GM03348 (cell line): ENCODE measurements at regions not wholly inside any gene's neighbourhood (a gene's known extent, or its start where the extent isn't known, plus 50 kb on each side); places are given as distances from the start of the nearest gene placed in this dataset.

Source experiments
- DNase-seq: peaks from one replicate; pipeline ENCODE4 v3.0.0; 2012; ENCODE audit warnings: low spot score

DNA sequence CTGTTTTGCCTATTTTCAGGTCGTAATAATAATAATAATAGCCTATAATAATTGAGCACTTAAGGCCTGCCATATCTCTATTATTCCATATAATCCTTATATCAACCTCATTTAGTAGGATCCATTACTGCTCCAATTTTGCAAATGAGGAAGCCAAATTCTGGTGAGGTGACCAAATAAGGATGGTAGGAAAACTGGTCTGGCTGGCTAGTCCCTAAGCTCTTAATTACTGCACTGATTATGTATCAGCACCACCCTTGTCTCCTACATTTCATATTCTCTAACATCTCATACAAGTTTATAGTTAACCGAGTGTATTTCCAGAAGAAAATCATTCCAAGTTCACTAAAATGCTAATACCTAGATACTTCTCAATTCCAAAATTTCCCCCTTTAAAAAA is 166.5 kb upstream of the RGMB start:
- DNase-seq, result no peak

DNA sequence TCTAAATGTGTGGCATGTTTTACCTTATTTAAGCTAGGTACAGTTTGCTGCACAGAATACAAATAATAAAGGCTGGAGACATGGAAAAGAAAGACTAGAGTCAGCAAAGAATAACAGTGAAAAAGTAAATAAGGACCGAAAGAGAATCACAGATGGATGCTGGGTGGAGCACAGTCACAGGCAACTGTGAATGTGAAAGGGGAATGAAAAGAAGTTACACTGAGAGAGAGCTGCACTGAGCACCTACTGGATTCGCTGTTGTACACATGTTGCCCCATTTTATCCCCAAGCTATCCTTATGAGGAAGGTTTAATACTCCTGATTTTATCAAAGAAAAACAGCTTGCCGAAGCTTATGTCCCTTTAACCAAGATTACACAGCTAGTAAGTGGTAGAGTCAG is 165.4 kb upstream of the RGMB start:
- DNase-seq, result no peak

GRCh38 chr5:98614341-98614740 is 159.1 kb upstream of the RGMB start:
- DNase-seq, result no peak

DNA sequence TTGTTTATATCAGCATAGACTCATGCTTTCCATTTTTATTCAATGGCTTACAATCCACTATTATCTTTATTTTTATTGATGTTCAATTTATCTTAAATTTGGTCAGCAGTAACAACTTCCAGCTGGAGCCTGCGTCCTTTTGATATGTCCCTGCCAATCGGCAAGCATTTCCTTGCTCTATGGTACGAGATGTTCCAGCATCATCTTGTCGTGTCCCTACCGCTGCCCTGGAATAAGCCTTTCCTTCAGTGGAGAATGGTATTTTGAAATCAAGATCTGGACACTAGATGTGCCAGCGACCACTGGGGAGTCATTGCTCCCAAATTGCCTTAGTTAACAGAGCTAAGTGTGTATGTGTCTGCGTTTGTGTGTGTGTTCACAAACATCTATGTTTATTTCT is 151.6 kb upstream of the RGMB start:
- no peak for DNase-seq

DNA sequence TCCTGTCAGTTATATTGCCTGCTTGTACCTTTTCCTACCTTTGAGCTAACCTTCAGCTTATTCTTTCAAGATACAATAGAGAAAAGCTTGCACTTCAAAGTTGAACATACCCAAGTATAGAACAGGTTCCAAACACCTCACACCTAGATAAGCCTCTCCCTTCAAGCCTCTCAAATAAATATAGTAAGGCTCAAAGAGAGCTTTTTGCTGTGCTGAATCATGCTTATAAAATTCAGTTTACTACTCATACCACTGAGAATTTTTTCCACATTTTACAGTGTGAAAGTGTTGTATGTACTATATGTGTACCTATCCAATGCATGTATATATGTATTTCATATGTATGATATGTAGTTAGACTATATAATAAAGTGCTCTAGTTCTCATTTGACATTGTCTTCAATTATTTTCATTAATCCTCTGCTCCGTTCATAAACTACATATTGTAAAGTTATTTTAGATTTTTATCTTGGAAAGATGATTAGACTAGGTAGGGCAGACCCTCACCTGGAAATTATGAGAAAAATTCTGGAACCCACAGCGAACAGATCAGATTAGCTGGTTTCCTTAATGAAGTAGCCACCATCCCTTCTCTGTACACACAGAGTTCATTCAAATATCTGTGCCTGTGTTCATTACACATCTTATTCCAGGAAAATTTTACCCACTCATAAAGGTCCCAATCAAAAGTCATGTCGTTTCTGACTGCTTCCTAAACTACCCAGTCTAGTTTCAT is 149.2 kb upstream of the RGMB start:
- DNase-seq, result no peak

DNA sequence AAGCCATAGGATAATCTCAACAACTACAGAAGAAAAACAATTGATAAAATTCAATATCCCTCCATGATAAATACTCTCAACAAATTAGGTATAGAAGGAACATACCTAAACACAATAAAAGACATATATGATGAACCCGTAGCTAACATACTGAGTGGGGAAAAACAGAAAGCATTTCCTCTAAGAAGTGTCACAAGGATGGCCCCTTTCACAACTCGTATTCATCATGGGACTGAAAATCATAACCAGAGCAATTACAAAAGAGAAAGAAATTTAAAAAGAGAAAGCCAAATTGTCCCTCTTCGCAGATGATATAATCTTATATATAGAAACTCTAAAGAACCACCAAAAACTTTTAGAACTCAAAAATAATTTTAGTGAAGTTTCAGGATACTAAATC is 146.3 kb upstream of the RGMB start:
- DNase-seq, result no peak

GRCh38 chr5:98630621-98631020 is 142.8 kb upstream of the RGMB start:
- DNase-seq, result no peak

GRCh38 chr5:98631311-98632054 is 142.0 kb upstream of the RGMB start:
- peak; percentile 74 for DNase-seq

- DNase-seq, result no peak
Measured at GRCh38 chr5:98635656-98636055, 137.8 kb upstream of the RGMB start.

GRCh38 chr5:98637116-98637515 is 136.3 kb upstream of the RGMB start:
- no peak for DNase-seq

- no peak for DNase-seq
Measured at GRCh38 chr5:98637557-98637956, 135.9 kb upstream of the RGMB start.

GRCh38 chr5:98638111-98638510 is 135.4 kb upstream of the RGMB start:
- no peak for DNase-seq

- DNase-seq, result peak; percentile 50
Measured at GRCh38 chr5:98638701-98639100, 134.8 kb upstream of the RGMB start.

DNA sequence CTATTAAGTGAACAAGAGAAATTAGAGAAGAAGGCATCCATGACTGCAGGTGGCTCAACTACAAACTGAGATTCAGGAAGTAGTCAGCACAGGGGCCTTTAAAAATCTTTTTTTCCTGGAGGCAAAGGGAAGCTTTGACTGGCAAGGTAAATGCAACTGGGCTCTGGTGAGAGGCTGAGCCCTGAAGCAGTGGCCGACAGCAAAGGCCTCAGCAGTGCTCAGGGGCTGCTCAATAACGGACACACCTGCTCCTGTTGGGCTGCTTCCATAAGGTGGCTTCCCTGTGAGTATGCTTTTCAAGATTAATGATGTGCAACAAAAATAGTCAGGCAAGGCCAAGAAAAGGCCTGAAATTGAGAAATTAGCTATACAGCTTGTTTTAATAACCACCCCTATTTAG is 134.2 kb upstream of the RGMB start:
- no peak for DNase-seq

DNA sequence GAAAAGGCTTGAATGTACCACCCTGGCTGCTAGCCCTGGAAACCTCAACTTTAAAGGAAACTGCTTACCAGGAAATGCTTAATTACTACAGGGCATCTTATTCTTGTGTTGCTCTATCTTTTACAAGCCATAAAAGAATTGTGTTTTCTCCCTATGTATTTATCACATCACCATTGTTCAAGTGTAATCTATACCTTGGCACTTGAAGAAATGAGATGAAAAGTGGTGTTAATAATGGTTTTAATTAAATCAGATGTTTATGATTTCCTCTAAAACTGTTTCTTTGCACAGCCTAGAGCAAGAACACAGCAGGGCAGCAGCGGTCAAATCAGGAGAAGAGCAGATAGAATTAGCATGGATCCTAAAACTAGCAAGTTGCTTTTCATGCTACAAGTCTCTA is 131.8 kb upstream of the RGMB start:
- DNase-seq, result no peak

GRCh38 chr5:98643569-98643968 is 129.9 kb upstream of the RGMB start:
- no peak for DNase-seq

GRCh38 chr5:98651715-98652114 is 121.7 kb upstream of the RGMB start:
- no peak for DNase-seq

DNA sequence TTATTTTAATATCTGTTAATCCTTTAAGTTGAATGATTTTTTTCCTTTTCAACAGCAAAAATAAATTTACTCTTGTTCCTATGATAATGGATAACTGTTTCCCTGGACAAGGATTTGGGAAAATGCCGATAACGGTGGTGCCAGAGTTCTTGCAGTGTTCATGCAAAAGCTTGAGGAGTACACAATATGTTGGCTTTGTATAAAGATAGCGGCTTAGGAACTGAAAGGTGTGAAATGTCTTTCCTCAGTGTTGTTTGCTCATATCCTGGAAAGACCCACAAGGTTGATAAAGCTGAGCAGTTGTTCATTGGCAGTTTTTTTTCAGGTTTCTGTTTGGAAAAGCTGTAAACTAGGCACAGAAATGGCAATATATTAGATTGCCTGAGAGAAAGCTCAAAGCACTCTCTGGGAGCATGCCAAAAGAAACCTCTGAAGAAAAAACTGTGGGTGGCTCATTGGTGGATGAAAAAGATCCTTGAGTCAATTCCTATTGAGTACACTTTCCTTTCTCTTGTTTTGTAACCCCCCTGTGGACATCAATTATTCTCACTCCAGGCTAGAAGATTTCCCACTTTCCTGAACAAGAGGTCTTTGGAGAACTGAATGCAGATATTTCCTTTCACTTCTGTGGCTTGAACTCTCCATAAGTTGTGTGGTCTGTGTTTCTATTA is 117.2 kb upstream of the RGMB start:
- DNase-seq, result no peak

DNA sequence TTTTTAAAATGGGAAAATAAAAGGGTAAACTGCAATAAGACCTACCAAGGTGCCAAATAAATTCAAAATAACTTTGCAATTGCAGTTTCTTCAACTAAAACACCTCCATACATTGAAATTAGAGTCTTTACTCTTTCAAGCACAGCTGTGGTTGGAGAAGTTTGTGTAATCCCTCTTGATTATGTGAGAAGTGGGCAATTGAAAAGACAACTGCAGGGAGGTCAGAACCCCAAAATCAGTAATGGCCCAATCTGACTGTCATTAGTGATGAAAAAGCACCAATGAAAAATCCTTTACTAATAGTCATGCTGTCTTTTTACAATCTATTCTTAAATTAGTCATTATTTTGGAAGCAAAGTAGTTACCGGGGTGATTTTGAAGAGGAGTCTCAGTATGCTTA is 116.7 kb upstream of the RGMB start:
- no peak for DNase-seq

DNA sequence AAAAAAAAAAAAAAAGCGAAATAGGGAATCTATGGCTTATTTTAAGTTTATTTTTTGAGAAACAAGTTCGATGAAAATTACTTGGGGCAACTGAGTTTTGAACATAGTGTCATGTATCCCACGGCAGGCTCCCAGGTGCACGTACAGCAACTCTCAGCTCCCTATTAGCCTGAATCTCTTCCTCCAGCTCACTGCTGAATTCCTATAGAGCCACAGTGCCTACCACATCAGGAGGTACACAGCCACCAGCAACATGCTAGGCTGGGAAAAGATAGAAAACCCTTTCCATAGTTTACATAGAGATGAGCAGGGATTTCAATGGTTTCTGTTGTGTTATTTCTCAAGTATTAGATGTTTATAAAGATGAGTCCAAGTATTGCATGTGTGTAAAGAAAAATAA is 115.9 kb upstream of the RGMB start:
- DNase-seq, result no peak

DNA sequence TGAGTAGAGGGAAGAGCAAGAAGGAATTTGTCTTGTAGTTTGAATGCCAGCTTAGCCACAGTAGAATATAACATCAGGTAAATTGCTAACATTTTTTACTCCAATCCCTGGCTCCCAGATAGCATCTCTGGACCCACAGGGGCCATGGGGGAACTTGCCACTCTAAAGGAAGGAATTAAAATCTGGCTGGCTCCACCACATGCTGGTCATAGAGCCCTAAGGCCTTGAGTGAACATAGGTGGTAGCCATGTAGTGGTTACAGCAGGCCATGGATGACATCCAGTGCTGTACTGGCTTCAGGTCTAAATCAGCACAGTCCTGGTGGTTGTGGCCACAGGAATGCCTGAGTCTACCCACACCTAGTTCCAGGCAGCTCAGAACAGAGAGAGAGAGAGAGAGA is 109.9 kb upstream of the RGMB start:
- DNase-seq, result no peak

- no peak for DNase-seq
Measured at GRCh38 chr5:98664736-98665135, 108.7 kb upstream of the RGMB start.

DNA sequence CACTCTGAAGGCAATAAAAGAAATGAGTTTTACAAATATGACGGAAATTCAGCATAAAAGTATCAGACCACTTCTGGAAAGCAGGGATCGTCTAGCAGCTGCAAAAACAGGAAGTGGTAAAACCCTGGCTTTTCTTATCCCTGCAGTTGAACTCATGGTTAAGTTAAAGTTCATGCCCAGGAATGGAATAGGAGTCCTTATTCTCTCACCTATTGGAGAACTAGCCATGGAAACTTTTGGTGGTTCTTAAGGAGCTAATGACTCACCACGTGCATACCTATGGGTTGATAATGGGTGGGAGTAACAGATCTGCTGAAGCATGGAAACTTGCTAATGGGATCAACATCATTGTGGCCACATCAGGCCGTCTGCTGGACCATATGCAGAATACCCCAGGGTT is 93.5 kb upstream of the RGMB start:
- no peak for DNase-seq
